ENCODE measurements at regions not wholly inside any gene's neighbourhood (a gene's known extent, or its start where the extent isn't known, plus 50 kb on each side); places are given as distances from the start of the nearest gene placed in this dataset.

GRCh38 chr2:128573531-128573930 lies 254.9 kb upstream of the HS6ST1 start:
- TF ChIP-seq CTCF (IDR thresholded peaks at IDR 0.05; ENCODE audit: low read depth, low read length, missing input control) (no peak), MAX (IDR thresholded peaks at IDR 0.05) (no peak), RXRA (IDR thresholded peaks at IDR 0.05) (no peak), YY1 (IDR thresholded peaks at IDR 0.05) (no peak), TAF1 (conservative IDR thresholded peaks at IDR 0.05) (no peak), HNF4A (conservative IDR thresholded peaks at IDR 0.05) (no peak), RAD21 (IDR thresholded peaks at IDR 0.05) (no peak)

All from liver (tissue), 3 donors.